HG02642 (cell line): ENCODE measurements at regions not wholly inside any gene's neighbourhood (a gene's known extent, or its start where the extent isn't known, plus 50 kb on each side); places are given as distances from the start of the nearest gene placed in this dataset.

ENCODE experiments used
- ATAC-seq: cut with Tn5 transposase; IDR thresholded peaks from one replicate; pipeline ENCODE4 v1.9.1; 2021; ENCODE audit warnings: mild to moderate bottlenecking; ENCODE audit not compliant: unreplicated experiment, poor library complexity

DNA sequence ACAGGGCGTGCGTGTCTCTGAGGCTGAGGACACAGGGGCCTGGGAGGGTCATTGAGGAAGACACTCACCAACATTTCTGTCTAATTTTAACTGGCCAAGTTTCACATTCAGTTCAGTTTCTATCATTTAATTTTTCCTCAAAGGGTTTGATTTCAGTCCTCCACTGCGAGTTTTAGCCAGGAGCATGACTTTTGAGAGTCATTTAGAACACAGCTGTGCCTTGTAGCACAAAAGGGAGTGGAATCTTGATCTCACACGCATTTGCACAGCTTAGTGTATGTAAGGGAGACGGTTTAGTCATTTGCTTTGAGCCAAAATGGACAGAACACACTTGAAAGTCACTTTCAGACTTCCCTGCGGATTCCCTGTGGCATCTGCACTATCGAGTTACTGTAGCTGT lies 1090.8 kb downstream of the BCL11B start:
- no peak for ATAC-seq

DNA sequence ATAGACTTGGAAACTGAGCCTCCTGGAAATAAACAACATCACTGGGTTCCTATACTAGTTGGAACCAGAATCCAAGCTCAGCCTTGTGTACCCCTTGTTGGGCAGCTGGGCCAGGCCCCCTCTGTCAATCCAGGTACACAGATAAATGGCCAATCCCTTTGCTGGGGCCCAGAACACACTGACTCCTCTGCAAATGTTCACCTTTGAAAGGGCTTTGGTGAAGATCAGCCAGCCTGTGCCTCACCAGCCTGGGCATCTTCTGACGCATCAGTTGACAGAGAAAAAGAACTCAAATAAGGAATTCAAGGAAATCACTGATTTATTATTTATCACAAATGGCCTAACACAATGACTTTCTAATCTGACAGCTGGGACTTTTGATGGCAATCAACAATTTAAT lies 1090.2 kb downstream of the BCL11B start:
- ATAC-seq, result no peak

DNA sequence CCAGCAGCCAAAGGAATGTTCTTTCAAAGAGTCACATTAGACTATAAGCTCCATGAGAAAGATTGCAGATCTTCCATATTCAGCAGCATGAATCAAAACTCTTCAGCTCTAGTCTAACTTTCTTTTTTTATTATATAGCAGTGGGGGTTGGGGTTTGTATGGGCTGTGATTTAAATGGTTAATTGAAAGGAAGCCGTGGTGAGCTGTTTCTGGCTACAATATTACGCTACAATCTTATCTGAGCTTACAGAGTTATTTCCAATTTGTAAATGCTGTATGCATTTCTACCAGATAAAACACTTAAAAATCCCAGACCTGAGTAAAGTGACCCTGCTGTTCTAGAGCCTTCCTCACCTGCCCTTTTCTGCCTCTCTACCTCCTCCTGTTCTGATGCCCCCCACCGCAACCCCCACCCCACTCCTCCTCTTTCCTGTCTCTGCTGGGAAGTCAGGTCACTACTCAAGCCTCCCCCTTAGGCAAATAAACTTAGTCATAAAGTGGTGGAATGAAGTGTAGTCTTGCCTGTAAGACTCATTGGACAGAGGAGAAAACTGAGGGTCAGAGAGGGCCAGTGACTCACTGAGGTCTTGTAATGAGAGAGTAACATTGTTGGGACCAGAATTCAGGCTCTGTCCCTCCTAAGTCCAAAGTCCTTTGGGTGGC lies 1089.5 kb downstream of the BCL11B start:
- no peak for ATAC-seq

DNA sequence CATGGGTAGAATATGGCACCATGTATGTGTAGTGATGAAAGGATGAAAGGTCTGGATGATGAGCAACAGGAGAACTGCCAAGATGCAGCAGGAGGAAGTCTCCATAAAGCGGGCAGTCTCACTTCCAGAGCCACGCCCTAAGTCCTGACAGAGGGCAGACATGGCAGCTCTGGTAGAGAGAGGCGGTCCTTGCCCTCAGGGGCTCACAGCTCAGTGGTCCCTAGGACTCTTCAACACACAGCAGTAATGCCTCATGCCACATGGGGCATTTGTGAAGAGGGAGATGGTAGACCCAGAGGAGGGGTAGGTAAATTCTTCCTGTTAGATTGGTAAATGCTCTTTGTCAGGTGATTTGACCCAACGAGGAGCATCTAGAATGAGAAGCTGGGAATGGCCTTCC lies 1088.4 kb downstream of the BCL11B start:
- ATAC-seq, result no peak

DNA sequence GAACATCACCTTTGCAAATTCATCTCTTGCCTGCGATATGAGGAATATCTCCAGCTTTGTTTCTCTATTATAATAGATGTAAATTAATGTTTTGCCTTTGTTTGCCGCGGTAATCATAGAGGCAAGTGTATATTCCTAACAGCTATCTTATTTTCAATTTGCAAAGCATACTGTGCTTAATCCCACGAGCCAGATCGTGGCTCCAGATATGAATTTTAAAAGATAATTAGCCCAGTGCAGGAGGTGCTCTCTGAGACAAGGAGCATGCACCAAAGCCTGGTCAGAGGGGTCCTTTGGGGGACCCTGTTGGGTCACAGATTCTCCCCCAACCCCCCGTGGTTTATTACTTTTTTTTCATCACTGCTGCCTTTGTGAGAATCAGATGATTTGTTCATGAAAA lies 1087.5 kb downstream of the BCL11B start:
- ATAC-seq, result no peak

DNA sequence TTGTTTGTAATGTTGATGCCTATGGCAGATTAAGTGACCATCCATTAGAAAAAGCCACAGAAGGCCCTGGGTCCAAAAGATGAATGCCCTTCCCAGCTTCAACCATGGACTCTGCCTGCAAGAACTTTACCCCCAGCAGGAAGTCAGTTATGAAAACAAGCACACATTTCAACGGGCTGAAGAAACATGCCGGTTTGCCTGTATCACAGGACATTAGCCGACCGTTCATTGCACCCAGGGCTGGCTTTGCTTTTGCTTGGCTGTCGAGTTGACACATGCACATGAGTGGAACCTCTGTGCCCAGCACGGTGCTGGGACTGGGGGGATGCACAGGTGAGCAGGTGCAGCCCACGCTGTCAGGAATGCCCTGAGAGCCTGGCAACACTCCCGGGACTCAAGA lies 1087.0 kb downstream of the BCL11B start:
- no peak for ATAC-seq

DNA sequence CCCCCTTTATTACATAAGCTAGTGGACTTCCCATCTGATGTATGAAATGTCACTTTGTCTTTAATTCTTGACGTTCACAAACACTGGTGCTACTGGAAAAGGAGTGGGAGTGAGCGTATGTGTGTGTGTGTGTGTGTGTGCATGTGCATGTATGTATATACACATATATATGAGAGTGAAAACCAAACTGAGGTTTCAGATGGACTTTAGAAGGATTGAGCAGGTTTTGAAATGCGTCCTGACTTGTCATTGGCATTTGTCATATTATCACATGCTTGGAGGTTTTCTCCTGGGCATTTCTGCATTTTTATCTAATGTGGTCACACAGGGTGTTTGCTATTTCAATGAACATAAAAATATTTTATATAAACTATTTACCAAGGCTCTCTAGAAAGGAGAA lies 1085.9 kb downstream of the BCL11B start:
- ATAC-seq, result no peak

DNA sequence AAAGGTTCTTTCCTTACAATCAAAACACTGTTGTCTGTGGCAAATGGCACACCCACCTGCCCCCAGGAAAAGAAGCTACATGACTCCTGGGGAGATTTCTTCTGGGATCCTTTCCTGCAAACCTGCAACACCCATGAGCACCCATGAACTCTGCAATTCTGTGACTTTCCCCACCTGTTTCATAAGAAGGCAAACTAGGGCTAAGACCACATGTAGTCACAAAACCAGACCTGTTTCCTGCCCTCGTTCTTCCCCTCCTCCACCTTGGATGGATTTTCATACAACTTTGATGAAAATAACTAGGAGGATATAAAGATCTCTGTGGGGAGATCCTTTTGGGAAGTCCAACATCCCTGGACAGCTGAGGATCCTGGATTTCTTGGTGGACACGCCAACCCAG lies 1084.7 kb downstream of the BCL11B start:
- ATAC-seq, result no peak

DNA sequence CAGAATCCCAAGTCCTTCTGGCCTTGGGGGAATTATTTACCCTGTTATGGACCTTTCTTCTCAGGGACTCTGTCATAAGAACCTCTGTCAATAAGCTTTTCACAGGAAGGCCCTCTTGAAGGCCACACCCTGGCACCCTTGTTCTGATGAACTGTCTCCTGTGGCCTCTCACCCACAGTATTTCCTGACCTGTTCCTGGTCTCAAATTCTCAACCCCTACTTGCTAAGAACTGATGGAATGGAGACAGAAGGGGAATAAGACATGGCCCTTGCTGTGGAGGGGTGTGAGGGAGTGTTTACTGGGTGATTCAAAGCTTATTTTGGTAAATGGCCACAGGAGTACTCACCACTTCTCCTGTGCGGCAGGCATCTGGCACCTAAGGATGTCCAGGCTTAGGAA lies 1082.9 kb downstream of the BCL11B start:
- ATAC-seq, result no peak

DNA sequence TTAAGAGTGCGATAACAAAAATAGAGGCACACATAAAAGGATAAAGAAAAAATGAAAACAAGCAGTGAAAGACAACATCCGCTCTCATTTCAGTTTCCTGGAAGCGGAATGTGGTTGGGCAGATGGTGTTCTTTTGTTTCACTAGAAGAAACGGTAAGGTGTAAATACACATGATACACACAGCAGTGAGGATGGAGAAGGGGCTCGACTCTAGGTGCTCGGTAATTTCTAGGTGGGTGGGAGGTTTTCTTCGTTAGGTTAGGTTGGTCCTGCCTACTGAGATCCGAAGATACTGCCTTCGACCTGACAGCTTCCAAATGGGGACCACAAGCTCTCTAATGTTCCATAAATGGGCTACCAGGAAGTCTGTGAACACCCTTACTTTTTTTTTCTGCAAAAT lies 1082.5 kb downstream of the BCL11B start:
- ATAC-seq, result no peak

DNA sequence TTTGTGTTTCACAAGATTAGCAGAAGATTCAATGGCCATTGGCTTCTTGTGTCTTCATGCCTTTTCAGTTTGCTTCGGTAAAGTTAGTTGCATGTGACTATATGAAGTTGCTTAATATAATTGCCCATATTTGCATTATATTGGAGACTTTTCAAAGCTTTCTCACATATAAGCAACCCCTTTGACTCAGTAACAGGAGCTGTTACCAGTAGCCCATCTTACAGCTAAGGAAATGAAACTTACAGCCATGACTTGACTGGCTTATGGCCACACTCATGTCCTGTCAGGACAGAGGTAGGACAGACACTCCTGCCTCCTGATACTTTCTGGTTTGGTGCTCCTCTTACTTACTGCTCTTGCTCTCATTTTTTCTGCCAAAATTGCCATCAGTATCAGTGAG lies 1082.1 kb downstream of the BCL11B start:
- no peak for ATAC-seq

DNA sequence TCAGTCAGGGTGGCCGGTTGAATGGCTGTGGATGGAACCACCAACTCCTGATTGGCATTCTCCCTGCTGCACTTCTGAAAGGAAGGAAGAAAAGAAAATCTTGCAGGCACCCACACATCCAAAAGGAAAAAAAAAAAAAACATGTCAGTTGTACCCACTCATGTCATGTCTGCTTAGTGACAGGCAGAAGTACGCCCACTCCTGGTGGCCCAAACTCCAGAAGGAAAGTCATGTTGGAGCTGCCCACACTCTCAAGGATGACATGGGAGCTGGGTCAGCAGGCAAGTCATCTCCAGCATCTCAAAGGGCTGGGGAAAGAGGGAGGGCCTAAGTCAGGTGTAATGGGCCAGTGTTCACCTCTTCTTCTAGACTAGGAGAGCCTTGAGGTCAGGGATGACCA lies 1079.1 kb downstream of the BCL11B start:
- no peak for ATAC-seq

DNA sequence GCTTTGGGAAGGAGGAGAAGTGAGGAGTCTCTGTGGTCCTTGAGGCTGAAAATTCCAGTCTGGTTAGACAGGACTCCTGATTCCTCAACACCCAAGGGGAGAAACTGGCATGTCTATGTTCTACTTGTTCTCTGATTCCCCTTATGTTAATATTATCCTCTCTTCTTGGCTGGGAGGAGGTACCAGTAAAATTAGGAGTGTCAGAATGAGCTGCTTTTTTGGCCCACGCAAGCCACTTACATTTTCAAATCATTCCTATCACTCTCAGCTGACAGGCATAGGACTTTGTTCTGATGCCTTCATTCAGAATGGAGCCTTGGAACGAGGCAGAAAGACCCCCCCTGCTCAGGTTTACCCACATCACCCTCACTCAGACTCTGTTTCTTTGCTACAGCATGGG lies 1077.2 kb downstream of the BCL11B start:
- ATAC-seq, result no peak

DNA sequence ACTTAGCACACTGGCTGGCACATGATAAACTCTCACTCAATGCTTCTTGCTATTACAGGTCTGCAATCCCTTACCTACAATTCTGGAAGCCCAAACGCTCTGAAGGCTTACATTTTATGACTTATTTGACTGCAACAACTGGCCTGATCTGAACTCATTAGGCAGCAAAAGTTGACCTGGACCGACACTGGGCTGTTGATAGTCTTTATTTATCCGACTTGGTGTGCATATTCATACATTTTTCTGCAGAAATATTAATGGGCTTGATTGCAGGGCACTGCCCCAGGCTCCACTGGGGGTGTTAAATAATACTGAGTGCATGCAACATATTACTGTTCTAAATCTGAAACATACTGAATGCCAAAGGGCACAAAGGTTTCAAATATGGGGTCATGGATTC lies 1076.7 kb downstream of the BCL11B start:
- ATAC-seq, result no peak

DNA sequence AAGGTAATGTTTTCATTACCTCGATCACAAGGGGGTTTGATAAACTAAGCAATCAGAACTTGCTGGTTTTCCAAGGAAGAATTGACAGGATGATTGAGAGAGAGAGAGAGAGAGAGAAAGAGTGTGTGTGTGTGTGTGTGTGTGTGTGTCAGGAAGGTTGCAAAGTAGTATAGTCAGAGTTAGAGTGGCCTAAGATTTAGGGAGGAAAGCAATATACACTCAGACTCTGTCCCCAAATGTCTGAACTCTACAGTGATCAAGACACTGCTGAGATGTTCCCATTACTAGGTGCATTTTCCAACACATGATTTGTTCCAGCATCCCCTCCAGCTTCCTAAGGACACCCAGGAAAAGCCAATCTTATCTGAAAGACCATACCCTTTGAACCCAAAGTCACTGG lies 1074.1 kb downstream of the BCL11B start:
- no peak for ATAC-seq

DNA sequence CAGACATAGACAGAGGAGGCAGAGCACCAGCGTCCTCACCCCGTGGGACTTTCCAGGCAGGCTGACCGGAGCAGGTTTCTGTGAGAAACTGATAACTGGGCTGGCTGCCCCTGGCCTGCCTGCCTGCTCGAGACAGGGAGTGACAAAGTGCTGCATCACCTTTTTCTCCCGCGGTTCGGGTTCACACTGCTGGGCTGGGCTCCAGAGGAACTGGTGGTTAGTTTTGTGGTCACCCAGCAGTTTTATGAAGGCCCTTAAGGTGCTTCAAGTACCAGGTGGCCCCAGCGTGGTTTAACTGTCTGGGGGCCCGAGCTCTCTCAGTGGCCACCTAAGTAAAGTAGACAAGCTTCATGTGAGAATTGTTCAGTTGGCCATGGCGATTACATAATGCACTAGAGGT lies 1073.6 kb downstream of the BCL11B start:
- no peak for ATAC-seq

DNA sequence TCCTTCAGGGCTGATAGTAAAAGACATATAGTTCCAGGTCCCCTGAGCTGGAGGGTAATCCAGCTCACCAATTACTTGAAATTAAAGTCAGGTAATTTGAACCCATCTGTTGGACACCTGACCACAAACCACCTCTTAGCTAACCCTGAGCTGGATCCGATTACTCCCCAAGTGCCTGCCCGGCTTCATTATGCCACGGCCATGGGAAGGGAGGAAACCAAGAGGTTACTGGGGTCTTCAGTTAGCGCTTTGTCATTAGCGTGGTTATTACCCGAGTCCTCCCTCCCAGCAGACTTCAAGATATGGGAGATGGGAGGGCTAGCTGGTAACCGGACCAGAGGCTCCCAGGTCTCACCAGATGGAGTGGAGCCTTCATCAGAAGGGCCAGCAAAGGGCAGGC lies 1071.4 kb downstream of the BCL11B start:
- no peak for ATAC-seq

DNA sequence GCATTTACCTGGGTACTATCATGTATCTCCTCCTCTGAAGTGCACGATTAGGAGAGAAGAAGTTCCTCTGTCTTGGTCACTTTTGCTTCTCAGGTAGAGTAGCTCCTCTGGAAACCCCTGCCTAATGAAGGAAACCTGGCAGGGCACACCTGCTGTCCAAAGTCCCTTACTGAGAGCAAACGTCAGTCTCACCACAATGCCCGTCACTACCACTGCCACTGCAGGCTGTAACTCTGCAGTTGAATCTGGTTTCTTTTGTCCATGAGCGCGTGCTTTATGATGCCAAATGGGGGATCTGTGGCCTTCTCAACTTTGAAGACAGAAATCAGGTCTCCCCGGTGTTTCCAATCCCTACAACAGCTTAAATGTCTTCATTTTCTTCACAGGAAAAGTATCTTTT lies 1068.6 kb downstream of the BCL11B start:
- no peak for ATAC-seq

DNA sequence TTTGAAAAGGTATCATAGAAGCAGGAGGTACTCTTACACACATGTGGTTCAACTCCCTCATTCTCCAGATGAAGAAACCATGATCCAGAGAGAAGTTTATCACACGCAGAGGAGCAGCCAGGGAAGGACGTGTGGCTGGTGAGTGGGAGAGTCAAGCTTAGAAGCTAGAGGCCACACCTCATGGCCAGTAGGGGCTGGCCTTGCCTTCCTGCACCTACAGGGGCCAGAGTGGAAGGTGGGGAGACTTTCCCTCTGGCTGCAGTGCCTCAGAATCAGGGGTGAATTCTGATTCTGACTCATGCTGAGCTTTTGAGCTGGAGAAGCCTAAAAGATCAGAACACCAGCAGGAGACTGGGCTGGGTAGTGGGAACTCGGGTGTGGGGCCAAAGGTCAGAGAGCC lies 1067.9 kb downstream of the BCL11B start:
- ATAC-seq, result no peak

DNA sequence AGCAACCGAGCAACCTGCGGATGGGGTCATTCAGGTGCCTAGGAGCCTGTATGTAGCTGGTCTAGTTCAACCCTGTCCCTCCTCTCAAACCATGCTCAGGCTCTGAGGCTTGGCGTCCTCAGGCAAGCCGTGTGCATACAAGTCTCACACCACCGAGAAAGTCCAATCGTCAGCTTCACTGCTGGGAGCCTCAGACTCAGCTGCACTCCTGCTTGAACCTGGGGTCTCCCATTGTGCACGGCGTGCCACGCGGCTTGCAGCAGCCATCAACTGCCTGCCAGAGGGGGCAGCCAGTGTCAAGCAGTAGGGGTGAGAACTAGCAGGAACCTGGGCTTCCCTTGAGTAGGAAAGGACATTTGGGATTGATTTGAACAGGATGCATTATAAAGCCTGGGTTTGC lies 1064.6 kb downstream of the BCL11B start:
- no peak for ATAC-seq

DNA sequence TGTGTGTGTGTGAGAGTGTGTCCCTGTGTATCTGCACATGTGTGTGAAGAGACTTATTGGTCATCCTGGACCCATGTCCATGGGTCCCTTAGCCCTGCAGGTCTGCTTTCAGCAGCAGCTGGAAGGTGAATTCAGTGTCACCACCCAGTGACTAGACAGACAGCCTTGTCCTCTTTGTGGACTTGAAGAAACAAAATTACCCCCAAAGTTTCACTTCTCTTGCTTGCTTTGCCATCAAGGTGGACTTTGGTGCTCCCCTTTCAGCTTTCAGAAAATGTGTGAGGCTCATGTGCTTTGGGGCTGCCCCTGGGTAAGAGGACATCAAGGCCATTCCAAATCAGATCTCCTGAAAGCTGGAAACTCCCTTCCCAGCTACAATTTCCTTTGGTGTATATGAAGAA lies 1063.8 kb downstream of the BCL11B start:
- ATAC-seq, result no peak

DNA sequence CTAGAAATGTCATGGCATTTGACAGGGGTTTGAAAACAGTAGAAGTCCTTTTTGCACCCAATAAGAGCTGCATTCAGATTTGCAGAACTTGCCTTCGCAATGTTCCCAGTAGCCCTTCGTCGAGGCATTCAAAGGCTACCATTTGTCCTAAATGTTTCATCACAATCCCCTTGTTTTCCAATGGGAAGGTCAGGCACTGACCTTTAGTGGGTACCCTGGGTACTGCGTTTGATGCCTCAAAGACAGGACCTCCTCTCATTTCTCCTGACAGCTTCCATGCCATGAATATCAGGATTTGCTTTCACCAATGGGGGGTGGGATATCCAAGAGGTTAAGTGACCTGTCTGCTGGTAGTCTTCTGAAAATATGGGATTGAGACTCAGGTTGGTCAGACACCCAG lies 1063.1 kb downstream of the BCL11B start:
- no peak for ATAC-seq
